ENCODE measurements at regions not wholly inside any gene's neighbourhood (a gene's known extent, or its start where the extent isn't known, plus 50 kb on each side); places are given as distances from the start of the nearest gene placed in this dataset.

GRCh38 chr6:170010665-170011203, 259.3 kb downstream of the ERMARD start:
- Histone ChIP-seq H3K27ac (ENCODE audit: low read depth, low read length) (no peak overlapping the region), H3K4me1 (ENCODE audit: control insufficient read depth in 5 of 5, insufficient read depth in 5 of 5, low read length in 5 of 5) (peaks cover 11 to 21% (median 14%) of the 10 kb centered on the region in 5 donors), H3K4me3 (ENCODE audit: low read depth in 1 of 5, low read length in 5 of 5) (no peak overlapping the region), H3K36me3 (ENCODE audit: control insufficient read depth in 5 of 5, insufficient read depth in 5 of 5, low read length in 5 of 5) (no peaks in the 10 kb centered on the region), H3K9ac (ENCODE audit: low read length in 5 of 5) (peak overlapping the region in 1 of 5 donors; percentile 7), H3K9me3 (ENCODE audit: control insufficient read depth in 5 of 5, low read length in 5 of 5) (peaks cover 0 to 6% (median 0%) of the 10 kb centered on the region in 5 donors), H3K27me3 (ENCODE audit: control insufficient read depth in 5 of 5, insufficient read depth in 4 of 5, low read length in 5 of 5) (no peaks in the 10 kb centered on the region)

DNA sequence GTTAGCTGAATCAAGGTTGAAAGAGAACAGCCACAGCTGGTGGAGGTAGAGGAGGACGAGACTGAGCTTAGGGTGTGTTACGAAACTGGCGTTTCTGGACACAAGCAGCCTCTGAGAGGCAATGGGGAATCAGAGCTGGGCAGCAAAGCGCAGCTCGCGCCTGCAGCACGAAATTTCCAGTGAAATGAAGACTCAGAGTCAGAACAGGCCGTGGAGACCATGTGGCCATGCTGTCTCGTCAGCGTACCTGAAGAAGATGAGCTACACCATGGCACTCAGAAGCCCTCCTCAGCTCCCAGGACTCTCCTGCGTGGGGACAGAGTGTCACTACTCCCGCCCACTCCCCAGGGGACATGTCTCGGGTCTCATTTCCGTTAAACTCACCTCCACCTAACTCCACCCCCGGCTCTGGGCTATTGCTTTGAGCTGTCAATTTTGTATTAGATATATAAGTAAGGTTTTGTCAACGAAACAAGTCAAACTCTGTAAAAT, 256.9 kb downstream of the ERMARD start:
- no peaks in the 10 kb centered on the region for H3K36me3 ChIP-seq (ENCODE audit: control insufficient read depth in 5 of 5, insufficient read depth in 5 of 5, low read length in 5 of 5)
- no peak overlapping the region for H3K9ac ChIP-seq (ENCODE audit: low read length in 5 of 5)
- peaks cover 11 to 21% (median 14%) of the 10 kb centered on the region in 5 donors for H3K4me1 ChIP-seq (ENCODE audit: control insufficient read depth in 5 of 5, insufficient read depth in 5 of 5, low read length in 5 of 5)
- H3K4me3 ChIP-seq (ENCODE audit: low read depth in 1 of 5, low read length in 5 of 5): no peak overlapping the region
- no peaks in the 10 kb centered on the region for H3K27me3 ChIP-seq (ENCODE audit: control insufficient read depth in 5 of 5, insufficient read depth in 4 of 5, low read length in 5 of 5)
- H3K9me3 ChIP-seq (ENCODE audit: control insufficient read depth in 5 of 5, low read length in 5 of 5): peaks cover 0 to 12% (median 0%) of the 10 kb centered on the region in 5 donors
- H3K27ac ChIP-seq (ENCODE audit: low read depth, low read length): no peak overlapping the region

DNA sequence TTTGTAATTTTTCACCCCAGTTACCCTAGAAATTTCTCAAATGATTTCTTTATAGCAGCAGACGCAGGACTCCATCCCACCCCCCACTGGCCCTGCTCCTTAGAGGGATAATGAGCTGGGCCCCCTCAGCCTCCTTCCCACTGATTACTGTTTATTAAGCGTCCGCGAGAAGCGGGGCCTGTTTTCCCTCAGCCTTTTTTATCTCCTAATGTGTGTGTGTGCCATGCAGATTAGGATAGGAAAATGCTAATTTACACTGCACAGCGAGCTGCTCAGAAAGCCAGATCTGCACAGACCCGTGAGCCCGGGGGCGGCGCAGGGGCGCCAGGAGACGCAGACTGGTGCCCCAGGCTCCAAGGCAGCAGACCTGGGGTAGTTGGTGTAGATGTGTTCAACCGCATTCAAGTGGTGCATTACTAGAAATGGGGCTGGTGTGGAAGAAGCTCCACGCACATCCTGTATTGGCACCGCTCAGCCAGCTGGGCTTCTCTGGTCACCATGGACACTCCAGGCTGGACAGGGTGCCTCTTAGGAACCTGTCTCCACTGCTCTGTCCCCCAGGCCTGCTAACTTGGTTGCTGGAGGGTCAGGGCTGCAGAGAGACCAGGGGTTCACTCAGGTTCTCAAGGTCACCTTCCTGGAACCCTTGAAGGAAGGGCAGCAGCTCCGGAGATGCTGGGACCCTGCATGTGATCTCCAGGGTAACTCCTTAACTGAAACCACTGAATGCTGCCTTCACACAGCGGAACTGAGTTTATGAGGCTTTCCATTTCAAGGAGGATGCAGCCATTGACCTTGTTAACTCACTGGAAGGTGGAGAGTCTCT, 256.3 kb downstream of the ERMARD start:
- Histone ChIP-seq H3K4me3 (ENCODE audit: low read depth in 1 of 5, low read length in 5 of 5) (no peak overlapping the region), H3K27ac (ENCODE audit: low read depth, low read length) (no peak overlapping the region), H3K36me3 (ENCODE audit: control insufficient read depth in 5 of 5, insufficient read depth in 5 of 5, low read length in 5 of 5) (no peaks in the 10 kb centered on the region), H3K27me3 (ENCODE audit: control insufficient read depth in 5 of 5, insufficient read depth in 4 of 5, low read length in 5 of 5) (no peaks in the 10 kb centered on the region), H3K4me1 (ENCODE audit: control insufficient read depth in 5 of 5, insufficient read depth in 5 of 5, low read length in 5 of 5) (peaks cover 11 to 21% (median 14%) of the 10 kb centered on the region in 5 donors), H3K9me3 (ENCODE audit: control insufficient read depth in 5 of 5, low read length in 5 of 5) (peaks cover 0 to 15% (median 0%) of the 10 kb centered on the region in 5 donors), H3K9ac (ENCODE audit: low read length in 5 of 5) (no peak overlapping the region)

DNA sequence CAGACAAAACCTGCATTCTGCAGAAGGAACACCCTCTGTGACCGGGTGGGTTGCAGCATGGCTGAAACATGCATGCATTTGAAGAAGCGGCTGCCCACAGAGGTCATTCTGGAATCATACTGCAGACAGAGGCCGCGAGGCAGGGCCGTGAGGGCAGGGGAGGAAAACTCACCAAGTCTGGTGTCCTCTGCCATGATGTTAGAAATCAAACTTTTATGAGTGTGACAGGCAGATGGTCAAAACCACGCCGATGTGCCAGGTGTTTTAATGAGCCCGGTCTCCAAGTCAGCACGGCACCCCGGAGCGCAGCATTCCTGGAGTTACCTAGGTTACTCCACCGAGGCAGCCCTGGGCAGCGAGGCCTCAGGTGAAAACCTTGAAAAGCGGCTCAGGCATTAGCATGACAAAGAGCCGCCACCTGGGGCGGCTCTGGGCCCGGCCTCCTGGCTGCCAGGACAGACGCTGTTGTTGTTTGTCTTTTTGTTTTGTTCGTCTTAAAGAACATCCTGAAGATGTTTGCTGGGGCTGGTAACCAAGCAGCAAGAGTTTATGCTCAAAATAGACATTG, 255.6 kb downstream of the ERMARD start:
- peaks cover 0 to 15% (median 0%) of the 10 kb centered on the region in 5 donors for H3K9me3 ChIP-seq (ENCODE audit: control insufficient read depth in 5 of 5, low read length in 5 of 5)
- H3K4me3 ChIP-seq (ENCODE audit: low read depth in 1 of 5, low read length in 5 of 5): no peak overlapping the region
- H3K9ac ChIP-seq (ENCODE audit: low read length in 5 of 5): no peak overlapping the region
- H3K4me1 ChIP-seq (ENCODE audit: control insufficient read depth in 5 of 5, insufficient read depth in 5 of 5, low read length in 5 of 5): peaks cover 11 to 17% (median 14%) of the 10 kb centered on the region in 5 donors
- H3K36me3 ChIP-seq (ENCODE audit: control insufficient read depth in 5 of 5, insufficient read depth in 5 of 5, low read length in 5 of 5): no peaks in the 10 kb centered on the region
- H3K27ac ChIP-seq (ENCODE audit: low read depth, low read length): no peak overlapping the region
- H3K27me3 ChIP-seq (ENCODE audit: control insufficient read depth in 5 of 5, insufficient read depth in 4 of 5, low read length in 5 of 5): no peaks in the 10 kb centered on the region

DNA sequence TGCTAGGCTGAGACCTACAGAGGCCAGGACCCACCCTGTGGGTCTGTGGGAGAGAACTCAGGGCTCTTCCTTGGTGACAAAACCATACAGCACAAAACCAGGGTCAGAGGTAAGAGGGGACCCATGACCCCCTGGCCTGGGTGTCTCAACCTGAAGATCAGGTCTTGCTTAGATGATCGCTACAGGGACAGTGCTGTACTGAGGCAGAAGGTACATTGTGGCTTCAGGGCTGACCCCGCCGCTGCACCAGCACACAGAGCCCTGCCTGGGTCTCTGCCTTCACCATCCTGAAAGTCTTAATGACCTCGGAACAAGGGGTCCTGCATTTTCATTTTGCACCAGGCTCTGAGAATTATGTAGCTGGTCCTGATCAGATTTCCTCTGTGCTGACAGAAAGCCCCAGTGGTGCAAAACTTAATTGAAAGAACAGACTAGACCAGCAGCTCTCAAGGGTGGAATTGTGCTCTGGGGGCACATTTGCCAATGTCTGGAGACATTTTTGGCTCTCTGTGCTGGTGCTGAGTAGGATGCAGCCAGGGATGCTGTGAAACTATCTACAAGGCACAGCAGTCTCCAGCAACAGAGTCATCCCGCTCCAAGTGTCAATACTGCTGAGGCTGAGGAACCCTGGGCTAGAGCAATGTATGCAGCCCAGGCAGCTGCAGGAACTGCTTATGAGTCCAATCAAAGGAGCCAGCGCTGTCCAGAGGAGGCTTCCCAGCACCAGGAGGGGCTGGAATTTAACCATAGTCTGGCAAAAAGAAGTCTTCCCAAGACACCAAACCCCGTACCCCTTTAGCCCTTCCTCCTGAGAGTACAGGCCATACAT, 254.9 kb downstream of the ERMARD start:
- H3K9ac ChIP-seq (ENCODE audit: low read length in 5 of 5): no peak overlapping the region
- no peaks in the 10 kb centered on the region for H3K27me3 ChIP-seq (ENCODE audit: control insufficient read depth in 5 of 5, insufficient read depth in 4 of 5, low read length in 5 of 5)
- H3K9me3 ChIP-seq (ENCODE audit: control insufficient read depth in 5 of 5, low read length in 5 of 5): peaks cover 0 to 15% (median 0%) of the 10 kb centered on the region in 5 donors
- no peaks in the 10 kb centered on the region for H3K36me3 ChIP-seq (ENCODE audit: control insufficient read depth in 5 of 5, insufficient read depth in 5 of 5, low read length in 5 of 5)
- H3K4me3 ChIP-seq (ENCODE audit: low read depth in 1 of 5, low read length in 5 of 5): no peak overlapping the region
- H3K4me1 ChIP-seq (ENCODE audit: control insufficient read depth in 5 of 5, insufficient read depth in 5 of 5, low read length in 5 of 5): peaks cover 8 to 10% (median 9%) of the 10 kb centered on the region in 5 donors
- H3K27ac ChIP-seq (ENCODE audit: low read depth, low read length): no peak overlapping the region

DNA sequence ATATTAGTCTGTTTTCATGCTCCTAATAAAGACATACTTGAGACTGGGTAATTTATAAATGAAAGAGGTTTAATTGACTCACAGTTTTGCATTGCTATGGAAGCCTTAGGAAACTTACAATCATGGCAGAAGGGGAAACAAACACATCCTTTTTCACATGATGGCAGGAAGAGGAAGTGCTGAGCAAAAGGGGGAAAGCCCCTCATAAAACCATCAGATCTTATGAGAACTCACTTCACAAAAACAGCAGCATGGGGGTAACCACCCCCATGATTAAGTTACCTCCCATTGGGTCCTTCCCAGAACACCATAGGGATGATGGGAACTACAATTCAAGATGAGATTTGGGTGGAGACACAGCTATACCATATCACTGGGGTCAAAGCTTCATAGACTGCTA, 254.2 kb downstream of the ERMARD start:
- Histone ChIP-seq H3K4me1 (ENCODE audit: control insufficient read depth in 5 of 5, insufficient read depth in 5 of 5, low read length in 5 of 5) (peaks cover 2 to 4% (median 3%) of the 10 kb centered on the region in 5 donors), H3K4me3 (ENCODE audit: low read depth in 1 of 5, low read length in 5 of 5) (no peak overlapping the region), H3K9ac (ENCODE audit: low read length in 5 of 5) (no peak overlapping the region), H3K27me3 (ENCODE audit: control insufficient read depth in 5 of 5, insufficient read depth in 4 of 5, low read length in 5 of 5) (no peaks in the 10 kb centered on the region), H3K27ac (ENCODE audit: low read depth, low read length) (no peak overlapping the region), H3K36me3 (ENCODE audit: control insufficient read depth in 5 of 5, insufficient read depth in 5 of 5, low read length in 5 of 5) (no peaks in the 10 kb centered on the region), H3K9me3 (ENCODE audit: control insufficient read depth in 5 of 5, low read length in 5 of 5) (peaks cover 0 to 15% (median 0%) of the 10 kb centered on the region in 5 donors)

DNA sequence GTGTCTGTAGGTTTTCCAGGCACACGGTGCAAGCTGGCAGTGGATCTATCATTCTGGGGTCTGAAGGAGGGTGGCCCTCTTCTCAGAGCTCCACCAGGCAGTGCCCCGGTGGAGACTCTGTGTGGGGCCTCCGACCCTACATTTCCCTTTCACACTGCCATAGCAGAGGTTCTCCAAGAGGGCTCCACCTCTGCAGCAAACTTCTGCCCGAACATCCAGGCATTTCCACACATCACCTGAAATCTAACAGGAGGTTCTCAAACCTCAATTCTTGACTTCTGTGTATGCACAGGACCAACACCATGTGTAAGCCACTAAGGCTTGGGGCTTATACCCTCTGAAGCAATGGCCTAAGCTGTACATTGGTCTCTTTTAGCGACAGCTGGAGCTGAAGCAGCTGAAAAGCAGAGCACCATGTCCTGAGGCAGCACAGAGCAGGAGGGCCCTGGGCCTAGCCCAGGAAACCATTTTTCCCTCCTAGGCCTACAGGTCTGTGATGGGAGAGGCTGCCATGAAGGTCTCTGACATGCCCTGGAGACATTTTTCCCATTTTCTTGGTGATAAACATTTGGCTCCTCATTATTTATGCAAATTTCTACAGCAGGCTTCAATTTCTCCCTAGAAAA, 253.3 kb downstream of the ERMARD start:
- H3K4me3 ChIP-seq (ENCODE audit: low read depth in 1 of 5, low read length in 5 of 5): no peak overlapping the region

GRCh38 chr6:170003451-170004160, 252.2 kb downstream of the ERMARD start:
- H3K9me3 ChIP-seq (ENCODE audit: control insufficient read depth in 5 of 5, low read length in 5 of 5): peaks cover 0 to 15% (median 0%) of the 10 kb centered on the region in 5 donors
- no peaks in the 10 kb centered on the region for H3K36me3 ChIP-seq (ENCODE audit: control insufficient read depth in 5 of 5, insufficient read depth in 5 of 5, low read length in 5 of 5)
- H3K27ac ChIP-seq (ENCODE audit: low read depth, low read length): no peak overlapping the region
- H3K4me3 ChIP-seq (ENCODE audit: low read depth in 1 of 5, low read length in 5 of 5): no peak overlapping the region
- H3K9ac ChIP-seq (ENCODE audit: low read length in 5 of 5): no peak overlapping the region
- no peaks in the 10 kb centered on the region for H3K27me3 ChIP-seq (ENCODE audit: control insufficient read depth in 5 of 5, insufficient read depth in 4 of 5, low read length in 5 of 5)
- H3K4me1 ChIP-seq (ENCODE audit: control insufficient read depth in 5 of 5, insufficient read depth in 5 of 5, low read length in 5 of 5): no peaks in the 10 kb centered on the region

More for the DNA sequence above, 253.3 kb downstream of the ERMARD start:
- Histone ChIP-seq H3K36me3 (ENCODE audit: control insufficient read depth in 5 of 5, insufficient read depth in 5 of 5, low read length in 5 of 5) (no peaks in the 10 kb centered on the region), H3K4me1 (ENCODE audit: control insufficient read depth in 5 of 5, insufficient read depth in 5 of 5, low read length in 5 of 5) (no peaks in the 10 kb centered on the region), H3K9me3 (ENCODE audit: control insufficient read depth in 5 of 5, low read length in 5 of 5) (peaks cover 0 to 15% (median 0%) of the 10 kb centered on the region in 5 donors), H3K27me3 (ENCODE audit: control insufficient read depth in 5 of 5, insufficient read depth in 4 of 5, low read length in 5 of 5) (no peaks in the 10 kb centered on the region), H3K27ac (ENCODE audit: low read depth, low read length) (no peak overlapping the region), H3K9ac (ENCODE audit: low read length in 5 of 5) (no peak overlapping the region)

DNA sequence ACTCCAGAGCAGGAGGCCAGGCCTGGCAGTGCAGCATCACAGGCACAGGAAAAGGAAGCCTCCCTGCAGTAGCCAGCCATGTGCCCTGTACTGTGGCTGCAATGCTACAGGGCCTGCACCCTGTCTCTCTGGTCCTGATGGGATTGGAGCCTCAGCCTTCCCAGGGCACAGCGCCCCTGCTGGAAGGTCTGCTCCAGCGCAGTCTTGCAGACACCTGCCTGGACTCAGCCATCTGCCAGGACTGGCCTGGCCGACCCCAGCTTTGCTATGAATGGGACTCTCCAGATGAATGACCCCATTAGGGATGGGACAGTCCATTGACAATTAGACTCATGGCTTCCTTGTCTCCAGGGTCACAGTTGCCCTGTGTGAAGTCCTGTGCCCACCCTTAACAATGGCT, 251.6 kb downstream of the ERMARD start:
- H3K36me3 ChIP-seq (ENCODE audit: control insufficient read depth in 5 of 5, insufficient read depth in 5 of 5, low read length in 5 of 5): no peaks in the 10 kb centered on the region
- no peaks in the 10 kb centered on the region for H3K27me3 ChIP-seq (ENCODE audit: control insufficient read depth in 5 of 5, insufficient read depth in 4 of 5, low read length in 5 of 5)
- H3K4me3 ChIP-seq (ENCODE audit: low read depth in 1 of 5, low read length in 5 of 5): no peak overlapping the region
- H3K4me1 ChIP-seq (ENCODE audit: control insufficient read depth in 5 of 5, insufficient read depth in 5 of 5, low read length in 5 of 5): no peaks in the 10 kb centered on the region
- peaks cover 0 to 15% (median 0%) of the 10 kb centered on the region in 5 donors for H3K9me3 ChIP-seq (ENCODE audit: control insufficient read depth in 5 of 5, low read length in 5 of 5)
- no peak overlapping the region for H3K27ac ChIP-seq (ENCODE audit: low read depth, low read length)
- no peak overlapping the region for H3K9ac ChIP-seq (ENCODE audit: low read length in 5 of 5)
